HepG2 (cell line): ENCODE measurements at regions not wholly inside any gene's neighbourhood (a gene's known extent, or its start where the extent isn't known, plus 50 kb on each side); places are given as distances from the start of the nearest gene placed in this dataset.
A peak's percentile ranks its signal among the peaks of the same experiment; 100 is the strongest.

Experiments used
- ATAC-seq: fragments of 200-7000 bp; cut with Tn5 transposase; 3 replicates; pipeline ENCODE4 v1.9.1; 2020; ENCODE audit warnings: mild to moderate bottlenecking, moderate library complexity
- BruUV-seq: library from RNA; stranded (reverse); fragments of 400-500 nt; replicated peaks from 2 replicates; lab custom pipeline; 2021; lab: Mats Ljungman, UMichigan
- CTCF ChIA-PET: fragments of 300-600 bp; formaldehyde crosslinking; extraction: SDS; loops from one replicate; lab custom pipeline; 2021; ENCODE audit warnings: low total read pairs, inconsistent platforms, low intra/inter-chr PET ratio; lab: Yijun Ruan, JAX
- POLR2A ChIA-PET: fragments of 350-600 bp; sonication (Branson Sonifier 250); formaldehyde crosslinking; loops from one replicate; lab custom pipeline; 2020; ENCODE audit warnings: antibody characterized with exemption, inconsistent platforms; lab: Yijun Ruan, JAX
- DNase-seq: peaks from one replicate; pipeline ENCODE4 v3.0.0-alpha.2; 2015; ENCODE audit warnings: low spot score
- FAIRE-seq: peaks from 3 replicates; lab custom pipeline; 2011; peaks lifted over from hg19 to GRCh38; lab: Jason Lieb, UNC
- H2AFZ ChIP-seq: one replicate; pipeline ENCODE4 v1.6.1; 2011; ENCODE audit warnings: low read length, inconsistent platforms
- H3K27ac ChIP-seq: fragments of 300-600 bp; 3 replicates; pipeline ENCODE4 v1.8.0; 2011; ENCODE audit warnings: mixed run types, mild to moderate bottlenecking, mixed read lengths, low read length, inconsistent platforms; ENCODE audit not compliant: insufficient read depth; ENCODE audit errors: extremely low read length
- H3K27me3 ChIP-seq, 2 experiments: fragments of 200-600 bp in 1 of 2; 2 replicates in 1 of 2; 3 replicates in 1 of 2; pipeline versions ENCODE4 v1.6.0 to v1.8.0; 2011; ENCODE audit warnings: low read length in 2 of 2, mild to moderate bottlenecking in 2 of 2, moderate library complexity in 2 of 2, inconsistent platforms in 1 of 2; ENCODE audit not compliant: insufficient read depth in 2 of 2, control insufficient read depth in 1 of 2
- H3K36me3 ChIP-seq, 2 experiments: fragments of 200-600 bp in 1 of 2; replicated peaks in 1 of 2; 2 replicates in 1 of 2; 3 replicates in 1 of 2; pipeline versions ENCODE4 v1.5.1 to v1.8.0; 2011; ENCODE audit warnings: low read length in 2 of 2, inconsistent platforms in 1 of 2; ENCODE audit not compliant: insufficient read depth in 2 of 2, control insufficient read depth in 1 of 2
- H3K4me1 ChIP-seq: 2 replicates; pipeline ENCODE4 v1.5.1; 2012; ENCODE audit warnings: low read length, inconsistent platforms; ENCODE audit not compliant: insufficient read depth
- H3K4me2 ChIP-seq: 2 replicates; pipeline ENCODE4 v1.6.0; 2011; ENCODE audit warnings: low read depth, low read length, inconsistent platforms
- H3K4me3 ChIP-seq, 3 experiments: fragments of 200-600 bp in 1 of 3; sonication (generic), shearing (Covaris generic) in 1 of 3; replicated peaks in 1 of 3; 2 replicates each; pipeline ENCODE4 v1.5.1; 2011 to 2016; ENCODE audit warnings: low read length in 3 of 3, inconsistent platforms in 2 of 3, low read depth in 2 of 3, mild to moderate bottlenecking in 2 of 3, control low read depth in 1 of 3, mixed read lengths in 1 of 3; ENCODE audit not compliant: insufficient read depth in 1 of 3
- H3K79me2 ChIP-seq: one replicate; pipeline ENCODE4 v1.6.1; 2011; ENCODE audit warnings: low read length, inconsistent platforms; ENCODE audit not compliant: insufficient read depth
- H3K9ac ChIP-seq: 2 replicates; pipeline ENCODE4 v1.6.0; 2011; ENCODE audit warnings: mild to moderate bottlenecking, low read depth, low read length, inconsistent platforms; ENCODE audit not compliant: insufficient read depth
- H3K9me3 ChIP-seq: 2 replicates; pipeline ENCODE4 v1.5.1; 2012; ENCODE audit warnings: mild to moderate bottlenecking, low read length
- H4K20me1 ChIP-seq: 2 replicates; pipeline ENCODE4 v1.6.0; 2011; ENCODE audit warnings: inconsistent platforms, mild to moderate bottlenecking, low read length, moderate library complexity; ENCODE audit not compliant: insufficient read depth
- CBX5 ChIP-seq: sonication (generic); formaldehyde crosslinking; IDR thresholded peaks from 2 replicates; pipeline ENCODE4 v1.4.0; 2020; ENCODE audit warnings: missing genetic modification reagents, borderline replicate concordance
- HDAC6 ChIP-seq: fragments of 200-600 bp; sonication (generic); IDR thresholded peaks from 2 replicates; pipeline ENCODE4 v1.7.0; 2017; ENCODE audit warnings: mild to moderate bottlenecking, antibody characterized with exemption, low read length, low read depth
- NONO ChIP-seq, 2 experiments: fragments of 450-650 bp in 1 of 2; sonication (generic) in 1 of 2; formaldehyde crosslinking in 1 of 2; IDR thresholded peaks in 1 of 2; conservative IDR thresholded peaks in 1 of 2; 2 replicates each; pipeline versions ENCODE4 v1.6.1 to v1.8.0; 2017 to 2022; ENCODE audit warnings: mild to moderate bottlenecking in 1 of 2, missing genetic modification reagents in 1 of 2, moderate library complexity in 1 of 2
- RFXANK ChIP-seq: IDR thresholded peaks from 2 replicates; pipeline ENCODE4 v1.6.1; 2016
- SOX13 ChIP-seq, 3 experiments: fragments of 450-650 bp in 1 of 3; sonication (generic) in 1 of 3; formaldehyde crosslinking in 1 of 3; IDR thresholded peaks in 2 of 3; conservative IDR thresholded peaks in 1 of 3; 2 replicates each; pipeline versions ENCODE4 v1.5.0 to v1.6.1; 2016 to 2020; ENCODE audit warnings: antibody characterized with exemption in 1 of 3, mild to moderate bottlenecking in 1 of 3, missing compliant biosample characterization in 1 of 3, missing genetic modification reagents in 1 of 3, moderate library complexity in 1 of 3
- WGBS: methylation state at CpG from one replicate; pipeline ENCODE4 v1.1.6; 2017; ENCODE audit warnings: low lambda C conversion rate; 5-methylcytosine and 5-hydroxymethylcytosine counted together
- in situ Hi-C: cut with HindIII; loops from 2 replicates; pipeline ENCODE4 v1.10.0; 2017; ENCODE audit warnings: low pct_unique_long_range_greater_than_20kb; ENCODE audit not compliant: extremely low pct_ligation_motif_present
- intact Hi-C: fragments of 100-400 bp; cut with micrococcal nuclease; formaldehyde crosslinking; loops from one replicate; pipeline ENCODE4 v1.10.0; 2022; ENCODE audit not compliant: unreplicated experiment
- TF ChIP-seq, protein P1 (sequence below): sonication (generic); formaldehyde crosslinking; IDR thresholded peaks from 2 replicates; pipeline ENCODE4 v1.5.1; 2020; ENCODE audit warnings: missing genetic modification reagents, mild to moderate bottlenecking, borderline replicate concordance
- TF ChIP-seq, protein P2 (sequence below): sonication (generic); formaldehyde crosslinking; IDR thresholded peaks from 2 replicates; pipeline ENCODE4 v1.9.0; 2022; ENCODE audit warnings: low read depth, missing genetic modification reagents
- TF ChIP-seq, protein P3 (sequence below): sonication (generic); formaldehyde crosslinking; IDR thresholded peaks from 2 replicates; pipeline ENCODE4 v1.4.0; 2020; ENCODE audit warnings: missing genetic modification reagents, borderline replicate concordance
- TF ChIP-seq, protein P4 (sequence below): sonication (generic); formaldehyde crosslinking; IDR thresholded peaks from 2 replicates; pipeline ENCODE4 v1.4.0; 2020; ENCODE audit warnings: mild to moderate bottlenecking, missing genetic modification reagents

DNA sequence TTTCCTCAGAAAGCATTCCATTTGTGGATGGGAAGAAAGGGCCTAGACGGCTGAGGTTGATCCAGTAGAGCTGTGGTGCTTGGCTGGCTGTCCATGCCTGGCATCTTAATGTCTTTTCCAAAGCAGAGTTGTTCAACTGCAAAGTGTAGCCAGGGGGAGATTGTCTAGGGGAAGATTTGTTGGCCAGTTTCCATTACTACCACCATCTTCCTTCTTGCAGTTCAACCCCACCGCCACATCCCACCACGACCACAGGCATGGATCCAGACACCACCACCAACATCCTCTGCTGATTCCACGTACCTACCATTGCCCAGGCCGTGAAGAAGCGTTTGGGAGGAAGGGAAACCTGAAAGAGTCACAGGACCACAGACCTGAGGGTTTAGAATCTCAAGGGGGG lies 50.7 kb upstream of the HAAO start:
- in situ Hi-C loops: no loop called here
- intact Hi-C loops: no loop called here
- Histone ChIP-seq H3K36me3 (no peaks in the 10 kb centered on the region), H3K9ac (no peak overlapping the region), H3K4me3 (no peak overlapping the region), H3K27me3 (peaks cover 2 to 32% of the 10 kb centered on the region in 2 experiments; a peak in 4 of 5 replicates), H3K9me3 (no peaks in the 10 kb centered on the region), H3K4me1 (peaks cover 35% of the 10 kb centered on the region), H3K27ac (no peak overlapping the region), H2AFZ (no peak overlapping the region), H4K20me1 (no peaks in the 10 kb centered on the region), H3K79me2 (no peaks in the 10 kb centered on the region), H3K4me2 (no peak overlapping the region)
- WGBS: 55% methylated on average over 6 of the region's 6 CpGs
- DNase-seq (no peak), FAIRE-seq (no peak), ATAC-seq (no peak)
- POLR2A ChIA-PET: no interaction called here
- BruUV-seq: no TSS peak
- CTCF ChIA-PET: no interaction called here
- TF ChIP-seq, protein P1, sequence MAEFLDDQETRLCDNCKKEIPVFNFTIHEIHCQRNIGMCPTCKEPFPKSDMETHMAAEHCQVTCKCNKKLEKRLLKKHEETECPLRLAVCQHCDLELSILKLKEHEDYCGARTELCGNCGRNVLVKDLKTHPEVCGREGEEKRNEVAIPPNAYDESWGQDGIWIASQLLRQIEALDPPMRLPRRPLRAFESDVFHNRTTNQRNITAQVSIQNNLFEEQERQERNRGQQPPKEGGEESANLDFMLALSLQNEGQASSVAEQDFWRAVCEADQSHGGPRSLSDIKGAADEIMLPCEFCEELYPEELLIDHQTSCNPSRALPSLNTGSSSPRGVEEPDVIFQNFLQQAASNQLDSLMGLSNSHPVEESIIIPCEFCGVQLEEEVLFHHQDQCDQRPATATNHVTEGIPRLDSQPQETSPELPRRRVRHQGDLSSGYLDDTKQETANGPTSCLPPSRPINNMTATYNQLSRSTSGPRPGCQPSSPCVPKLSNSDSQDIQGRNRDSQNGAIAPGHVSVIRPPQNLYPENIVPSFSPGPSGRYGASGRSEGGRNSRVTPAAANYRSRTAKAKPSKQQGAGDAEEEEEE: no peak
- TF ChIP-seq, protein P2, sequence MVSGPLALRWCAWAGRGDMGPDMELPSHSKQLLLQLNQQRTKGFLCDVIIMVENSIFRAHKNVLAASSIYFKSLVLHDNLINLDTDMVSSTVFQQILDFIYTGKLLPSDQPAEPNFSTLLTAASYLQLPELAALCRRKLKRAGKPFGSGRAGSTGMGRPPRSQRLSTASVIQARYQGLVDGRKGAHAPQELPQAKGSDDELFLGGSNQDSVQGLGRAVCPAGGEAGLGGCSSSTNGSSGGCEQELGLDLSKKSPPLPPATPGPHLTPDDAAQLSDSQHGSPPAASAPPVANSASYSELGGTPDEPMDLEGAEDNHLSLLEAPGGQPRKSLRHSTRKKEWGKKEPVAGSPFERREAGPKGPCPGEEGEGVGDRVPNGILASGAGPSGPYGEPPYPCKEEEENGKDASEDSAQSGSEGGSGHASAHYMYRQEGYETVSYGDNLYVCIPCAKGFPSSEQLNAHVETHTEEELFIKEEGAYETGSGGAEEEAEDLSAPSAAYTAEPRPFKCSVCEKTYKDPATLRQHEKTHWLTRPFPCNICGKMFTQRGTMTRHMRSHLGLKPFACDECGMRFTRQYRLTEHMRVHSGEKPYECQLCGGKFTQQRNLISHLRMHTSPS (CRISPR knock-in tag): no peak

DNA sequence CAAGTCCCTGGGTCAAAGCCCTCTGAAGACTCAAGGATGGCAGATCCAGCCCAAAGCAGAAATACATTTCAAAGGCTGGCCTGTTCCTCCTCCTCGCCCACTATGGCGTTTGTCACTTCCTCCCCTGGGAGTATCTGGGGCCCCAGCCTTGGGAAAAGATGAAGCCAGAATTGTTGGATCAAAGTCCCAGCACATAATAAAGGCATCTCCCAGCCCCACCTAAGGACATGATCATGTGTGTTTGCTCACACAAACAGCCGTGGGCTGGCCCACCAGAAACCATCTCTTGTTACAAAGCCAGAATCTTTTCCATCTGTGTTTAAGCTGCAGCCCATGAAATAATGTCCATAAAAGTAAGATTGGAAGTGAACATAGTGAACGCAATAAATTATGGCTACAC lies 50.1 kb upstream of the HAAO start:
- ChIA-PET POLR2A (interaction anchor here (0.7 kb wide), 1 partner anchor 427 kb away, joined by 3 read pairs; no protein-coding TSS in a partner anchor), CTCF (no interaction called here)
- WGBS: 32% methylated on average over 4 of the region's 4 CpGs
- TF ChIP-seq, protein P3, sequence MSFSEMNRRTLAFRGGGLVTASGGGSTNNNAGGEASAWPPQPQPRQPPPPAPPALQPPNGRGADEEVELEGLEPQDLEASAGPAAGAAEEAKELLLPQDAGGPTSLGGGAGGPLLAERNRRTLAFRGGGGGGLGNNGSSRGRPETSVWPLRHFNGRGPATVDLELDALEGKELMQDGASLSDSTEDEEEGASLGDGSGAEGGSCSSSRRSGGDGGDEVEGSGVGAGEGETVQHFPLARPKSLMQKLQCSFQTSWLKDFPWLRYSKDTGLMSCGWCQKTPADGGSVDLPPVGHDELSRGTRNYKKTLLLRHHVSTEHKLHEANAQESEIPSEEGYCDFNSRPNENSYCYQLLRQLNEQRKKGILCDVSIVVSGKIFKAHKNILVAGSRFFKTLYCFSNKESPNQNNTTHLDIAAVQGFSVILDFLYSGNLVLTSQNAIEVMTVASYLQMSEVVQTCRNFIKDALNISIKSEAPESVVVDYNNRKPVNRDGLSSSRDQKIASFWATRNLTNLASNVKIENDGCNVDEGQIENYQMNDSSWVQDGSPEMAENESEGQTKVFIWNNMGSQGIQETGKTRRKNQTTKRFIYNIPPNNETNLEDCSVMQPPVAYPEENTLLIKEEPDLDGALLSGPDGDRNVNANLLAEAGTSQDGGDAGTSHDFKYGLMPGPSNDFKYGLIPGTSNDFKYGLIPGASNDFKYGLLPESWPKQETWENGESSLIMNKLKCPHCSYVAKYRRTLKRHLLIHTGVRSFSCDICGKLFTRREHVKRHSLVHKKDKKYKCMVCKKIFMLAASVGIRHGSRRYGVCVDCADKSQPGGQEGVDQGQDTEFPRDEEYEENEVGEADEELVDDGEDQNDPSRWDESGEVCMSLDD (CRISPR knock-in tag): no peak
- TF ChIP-seq RFXANK (CRISPR knock-in tag) (no peak), CBX5 (CRISPR knock-in tag) (no peak), SOX13 (IDR thresholded peaks at IDR 0.05) (no peak), SOX13 (CRISPR knock-in tag; conservative IDR thresholded peaks at IDR 0.05 in 1 of 2, IDR thresholded peaks at IDR 0.05 in 1 of 2) (no peak), HDAC6 (no peak), NONO (IDR thresholded peaks at IDR 0.05) (no peak), NONO (CRISPR knock-in tag; conservative IDR thresholded peaks at IDR 0.05) (no peak)
- TF ChIP-seq, protein P4, sequence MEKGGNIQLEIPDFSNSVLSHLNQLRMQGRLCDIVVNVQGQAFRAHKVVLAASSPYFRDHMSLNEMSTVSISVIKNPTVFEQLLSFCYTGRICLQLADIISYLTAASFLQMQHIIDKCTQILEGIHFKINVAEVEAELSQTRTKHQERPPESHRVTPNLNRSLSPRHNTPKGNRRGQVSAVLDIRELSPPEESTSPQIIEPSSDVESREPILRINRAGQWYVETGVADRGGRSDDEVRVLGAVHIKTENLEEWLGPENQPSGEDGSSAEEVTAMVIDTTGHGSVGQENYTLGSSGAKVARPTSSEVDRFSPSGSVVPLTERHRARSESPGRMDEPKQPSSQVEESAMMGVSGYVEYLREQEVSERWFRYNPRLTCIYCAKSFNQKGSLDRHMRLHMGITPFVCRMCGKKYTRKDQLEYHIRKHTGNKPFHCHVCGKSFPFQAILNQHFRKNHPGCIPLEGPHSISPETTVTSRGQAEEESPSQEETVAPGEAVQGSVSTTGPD (CRISPR knock-in tag): no peak

More for the DNA sequence above, 50.1 kb upstream of the HAAO start:
- in situ Hi-C loops (no loop called here), intact Hi-C loops (no loop called here)
- H3K9ac ChIP-seq: no peak overlapping the region
- no peak overlapping the region for H3K4me2 ChIP-seq
- peaks cover 2 to 28% of the 10 kb centered on the region in 2 experiments; a peak in 4 of 5 replicates for H3K27me3 ChIP-seq
- FAIRE-seq (peak; percentile 18), ATAC-seq (no peak), DNase-seq (no peak)
- no TSS peak for BruUV-seq
- H3K4me3 ChIP-seq: no peak overlapping the region
- no peaks in the 10 kb centered on the region for H3K9me3 ChIP-seq
- peaks cover 35% of the 10 kb centered on the region for H3K4me1 ChIP-seq
- H4K20me1 ChIP-seq: no peaks in the 10 kb centered on the region
- H3K79me2 ChIP-seq: no peaks in the 10 kb centered on the region
- H3K36me3 ChIP-seq: no peaks in the 10 kb centered on the region
- H3K27ac ChIP-seq: no peak overlapping the region
- no peak overlapping the region for H2AFZ ChIP-seq
